MM.1S (cell line): ENCODE measurements at regions not wholly inside any gene's neighbourhood (a gene's known extent, or its start where the extent isn't known, plus 50 kb on each side); places are given as distances from the start of the nearest gene placed in this dataset.

Experiments
- EZH2 ChIP-seq: fragments of 300-600 bp; sonication (generic); optimal IDR thresholded peaks from 2 replicates; pipeline ENCODE3; 2017; ENCODE audit warnings: low read depth, mild to moderate bottlenecking, antibody characterized with exemption, low read length, mixed read lengths
- TF ChIP-seq, protein P1 (sequence below): fragments of 300-600 bp; sonication (generic); IDR thresholded peaks from 2 replicates; pipeline ENCODE4 v1.5.1; 2016; ENCODE audit warnings: antibody characterized with exemption, low read length, mixed read lengths

DNA sequence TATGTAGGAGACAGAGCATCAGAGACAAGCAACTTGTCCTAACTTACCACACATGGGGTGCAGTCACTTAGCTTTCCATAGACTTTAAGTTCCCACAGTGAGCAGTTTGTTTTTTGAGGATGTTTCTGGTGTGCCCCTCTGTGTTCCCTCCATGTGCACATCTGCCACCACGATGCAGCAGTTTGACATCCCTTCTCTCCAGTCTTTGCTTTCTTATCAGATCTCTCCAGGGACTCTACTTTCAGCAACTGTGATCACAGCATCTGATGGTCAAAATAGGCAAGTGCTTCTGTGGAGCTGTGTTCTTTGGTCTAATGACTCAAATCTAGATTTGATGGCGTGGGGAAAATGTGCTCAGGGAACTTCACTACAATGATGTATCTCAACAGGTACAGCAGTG, 96.5 kb upstream of the NAMPT start:
- TF ChIP-seq, protein P1, sequence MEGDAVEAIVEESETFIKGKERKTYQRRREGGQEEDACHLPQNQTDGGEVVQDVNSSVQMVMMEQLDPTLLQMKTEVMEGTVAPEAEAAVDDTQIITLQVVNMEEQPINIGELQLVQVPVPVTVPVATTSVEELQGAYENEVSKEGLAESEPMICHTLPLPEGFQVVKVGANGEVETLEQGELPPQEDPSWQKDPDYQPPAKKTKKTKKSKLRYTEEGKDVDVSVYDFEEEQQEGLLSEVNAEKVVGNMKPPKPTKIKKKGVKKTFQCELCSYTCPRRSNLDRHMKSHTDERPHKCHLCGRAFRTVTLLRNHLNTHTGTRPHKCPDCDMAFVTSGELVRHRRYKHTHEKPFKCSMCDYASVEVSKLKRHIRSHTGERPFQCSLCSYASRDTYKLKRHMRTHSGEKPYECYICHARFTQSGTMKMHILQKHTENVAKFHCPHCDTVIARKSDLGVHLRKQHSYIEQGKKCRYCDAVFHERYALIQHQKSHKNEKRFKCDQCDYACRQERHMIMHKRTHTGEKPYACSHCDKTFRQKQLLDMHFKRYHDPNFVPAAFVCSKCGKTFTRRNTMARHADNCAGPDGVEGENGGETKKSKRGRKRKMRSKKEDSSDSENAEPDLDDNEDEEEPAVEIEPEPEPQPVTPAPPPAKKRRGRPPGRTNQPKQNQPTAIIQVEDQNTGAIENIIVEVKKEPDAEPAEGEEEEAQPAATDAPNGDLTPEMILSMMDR: no peak
- no peak for TF ChIP-seq EZH2
